Hepatocyte (in vitro differentiated cells): ENCODE measurements at regions not wholly inside any gene's neighbourhood (a gene's known extent, or its start where the extent isn't known, plus 50 kb on each side); places are given as distances from the start of the nearest gene placed in this dataset.

Experiments
- DNase-seq: peaks from one replicate; pipeline ENCODE4 v3.0.0-alpha.2; 2016; ENCODE audit warnings: low spot score
- H2AFZ ChIP-seq: fragments of 200-600 bp; sonication (generic); 2 replicates; pipeline ENCODE4 v1.6.0; 2016; ENCODE audit warnings: antibody characterized with exemption, mild to moderate bottlenecking
- H3K27ac ChIP-seq: fragments of 200-600 bp; sonication (generic); 2 replicates; pipeline ENCODE4 v1.5.1; 2016; ENCODE audit warnings: mild to moderate bottlenecking
- H3K27me3 ChIP-seq: fragments of 200-600 bp; sonication (generic); 2 replicates; pipeline ENCODE4 v1.6.1; 2016
- H3K36me3 ChIP-seq: fragments of 200-600 bp; sonication (generic); replicated peaks from 2 replicates; pipeline ENCODE4 v1.5.1; 2016; ENCODE audit warnings: low read depth; ENCODE audit not compliant: insufficient read depth
- H3K4me1 ChIP-seq: fragments of 200-600 bp; sonication (generic); 2 replicates; pipeline ENCODE4 v1.5.1; 2016; ENCODE audit warnings: mild to moderate bottlenecking, moderate library complexity; ENCODE audit not compliant: insufficient read depth
- H3K4me2 ChIP-seq: fragments of 200-600 bp; sonication (generic); 2 replicates; pipeline ENCODE4 v1.6.0; 2016
- H3K4me3 ChIP-seq: fragments of 200-600 bp; sonication (generic); 2 replicates; pipeline ENCODE4 v1.5.1; 2016; ENCODE audit warnings: mild to moderate bottlenecking
- H3K79me2 ChIP-seq: fragments of 200-600 bp; sonication (generic); 2 replicates; pipeline ENCODE4 v1.6.0; 2017; ENCODE audit warnings: mild to moderate bottlenecking
- H3K9me2 ChIP-seq: fragments of 200-600 bp; sonication (generic); replicated peaks from 2 replicates; pipeline ENCODE4 v1.6.0; 2017; ENCODE audit warnings: mild to moderate bottlenecking; ENCODE audit not compliant: insufficient read depth
- H3K9me3 ChIP-seq: fragments of 200-600 bp; sonication (generic); 2 replicates; pipeline ENCODE4 v1.5.1; 2016; ENCODE audit warnings: low read depth, mild to moderate bottlenecking
- H4K20me1 ChIP-seq: fragments of 200-600 bp; sonication (generic); 2 replicates; pipeline ENCODE4 v1.6.0; 2016; ENCODE audit warnings: mild to moderate bottlenecking; ENCODE audit not compliant: insufficient read depth, poor library complexity, severe bottlenecking
- CTCF ChIP-seq: fragments of 200-600 bp; sonication (generic); IDR thresholded peaks from 2 replicates; pipeline ENCODE4 v1.5.1; 2016; ENCODE audit warnings: antibody characterized with exemption, mild to moderate bottlenecking; ENCODE audit not compliant: poor library complexity
- EZH2 ChIP-seq: fragments of 200-600 bp; sonication (generic); IDR thresholded peaks from 2 replicates; pipeline ENCODE4 v1.6.1; 2016; ENCODE audit warnings: antibody characterized with exemption, mild to moderate bottlenecking, borderline replicate concordance
- EZH2phosphoT487 ChIP-seq: fragments of 200-600 bp; sonication (generic); IDR thresholded peaks from one replicate; pipeline ENCODE4 v1.6.1; 2018; ENCODE audit warnings: antibody characterized with exemption, mild to moderate bottlenecking, low read depth, moderate library complexity; ENCODE audit not compliant: unreplicated experiment, severe bottlenecking
- WGBS: methylation state at CpG from one replicate; pipeline ENCODE4 v1.1.6; 2016; ENCODE audit warnings: low lambda C conversion rate; ENCODE audit errors: missing lambda C conversion rate; 5-methylcytosine and 5-hydroxymethylcytosine counted together

GRCh38 chr12:31226639-31227038, 99.3 kb downstream of the SINHCAF start:
- no peaks in the 10 kb centered on the region for H3K36me3 ChIP-seq

GRCh38 chr12:31227401-31227981, 98.5 kb downstream of the SINHCAF start:
- no peaks in the 10 kb centered on the region for H4K20me1 ChIP-seq
- H3K4me3 ChIP-seq: no peak overlapping the region
- WGBS: 91% methylated on average over 12 of the region's 12 CpGs
- peaks cover 9% of the 10 kb centered on the region for H3K4me1 ChIP-seq
- no peaks in the 10 kb centered on the region for H3K27me3 ChIP-seq
- no peak for TF ChIP-seq EZH2phosphoT487
- TF ChIP-seq EZH2: no peak
- no peak for TF ChIP-seq CTCF
- H2AFZ ChIP-seq: no peak overlapping the region
- H3K36me3 ChIP-seq: no peaks in the 10 kb centered on the region
- no peaks in the 10 kb centered on the region for H3K9me2 ChIP-seq
- no peak for DNase-seq
- no peaks in the 10 kb centered on the region for H3K9me3 ChIP-seq
- H3K27ac ChIP-seq: no peak overlapping the region
- H3K4me2 ChIP-seq: no peak overlapping the region
- no peaks in the 10 kb centered on the region for H3K79me2 ChIP-seq

More at GRCh38 chr12:31226639-31227038, 99.3 kb downstream of the SINHCAF start:
- WGBS: 92% methylated on average over 10 of the region's 10 CpGs
- Histone ChIP-seq H2AFZ (no peak overlapping the region), H3K9me2 (no peaks in the 10 kb centered on the region), H3K9me3 (no peaks in the 10 kb centered on the region), H3K79me2 (no peaks in the 10 kb centered on the region), H3K27ac (no peak overlapping the region), H3K27me3 (no peaks in the 10 kb centered on the region), H4K20me1 (no peaks in the 10 kb centered on the region), H3K4me2 (no peak overlapping the region), H3K4me3 (no peak overlapping the region), H3K4me1 (peaks cover 9% of the 10 kb centered on the region)
- no peak for TF ChIP-seq CTCF
- no peak for TF ChIP-seq EZH2
- TF ChIP-seq EZH2phosphoT487: no peak
- no peak for DNase-seq

GRCh38 chr12:31228811-31229792, 96.8 kb downstream of the SINHCAF start:
- TF ChIP-seq CTCF (no peak), EZH2 (no peak), EZH2phosphoT487 (no peak)
- 84% methylated on average over 23 of the region's 23 CpGs for WGBS

More at GRCh38 chr12:31228811-31229792, 96.8 kb downstream of the SINHCAF start:
- no peaks in the 10 kb centered on the region for H4K20me1 ChIP-seq
- no peak overlapping the region for H3K4me2 ChIP-seq
- peak; percentile 52 for DNase-seq
- no peak overlapping the region for H3K4me3 ChIP-seq
- H3K4me1 ChIP-seq: peaks cover 9% of the 10 kb centered on the region
- H3K79me2 ChIP-seq: no peaks in the 10 kb centered on the region
- H3K36me3 ChIP-seq: no peaks in the 10 kb centered on the region
- no peaks in the 10 kb centered on the region for H3K9me3 ChIP-seq
- H3K9me2 ChIP-seq: no peaks in the 10 kb centered on the region
- no peaks in the 10 kb centered on the region for H3K27me3 ChIP-seq
- H3K27ac ChIP-seq: peak overlapping the region; percentile 65
- H2AFZ ChIP-seq: peak overlapping the region; percentile 45
